Endodermal cell (in vitro differentiated cells): ENCODE measurements at regions not wholly inside any gene's neighbourhood (a gene's known extent, or its start where the extent isn't known, plus 50 kb on each side); places are given as distances from the start of the nearest gene placed in this dataset.

Experiments used
- DNase-seq: peaks from one replicate; pipeline ENCODE4 v3.0.0-alpha.2; 2017
- H3K27ac ChIP-seq: 2 replicates; pipeline ENCODE4 v1.5.1; 2013; ENCODE audit warnings: mild to moderate bottlenecking, low read depth, low read length, moderate library complexity
- H3K27me3 ChIP-seq: 2 replicates; pipeline ENCODE4 v1.6.1; 2013; ENCODE audit warnings: mild to moderate bottlenecking, low read length, moderate library complexity; ENCODE audit not compliant: insufficient read depth, control insufficient read depth, poor library complexity, severe bottlenecking
- H3K36me3 ChIP-seq: 2 replicates; pipeline ENCODE4 v1.7.0; 2013; ENCODE audit warnings: mild to moderate bottlenecking, low read length, moderate library complexity; ENCODE audit not compliant: control insufficient read depth, insufficient read depth
- H3K4me1 ChIP-seq: one replicate; pipeline ENCODE4 v1.7.0; 2013; ENCODE audit warnings: low read length; ENCODE audit not compliant: control insufficient read depth, insufficient read depth
- H3K4me3 ChIP-seq: 2 replicates; pipeline ENCODE4 v1.5.1; 2013; ENCODE audit warnings: mild to moderate bottlenecking, low read length, moderate library complexity
- H3K9ac ChIP-seq: 2 replicates; pipeline ENCODE4 v1.6.1; 2013; ENCODE audit warnings: mild to moderate bottlenecking, low read length, moderate library complexity; ENCODE audit not compliant: poor library complexity, severe bottlenecking; ENCODE audit errors: extremely low read depth
- H3K9me3 ChIP-seq: 2 replicates; pipeline ENCODE4 v1.6.1; 2013; ENCODE audit warnings: mild to moderate bottlenecking, low read length, moderate library complexity; ENCODE audit not compliant: control insufficient read depth
- H3K27ac Mint-ChIP-seq: 2 replicates; pipeline ENCODE4 v1.8.0; 2020; ENCODE audit warnings: mixed read lengths
- H3K27me3 Mint-ChIP-seq: 2 replicates; pipeline ENCODE4 v1.8.0; 2021; ENCODE audit warnings: mild to moderate bottlenecking, mixed read lengths; ENCODE audit not compliant: insufficient read depth
- H3K36me3 Mint-ChIP-seq: 2 replicates; pipeline ENCODE4 v1.8.0; 2020; ENCODE audit warnings: low read depth, mixed read lengths
- H3K4me1 Mint-ChIP-seq: 2 replicates; pipeline ENCODE4 v1.8.0; 2020; ENCODE audit warnings: mixed read lengths
- H3K4me3 Mint-ChIP-seq: 2 replicates; pipeline ENCODE4 v1.8.0; 2020; ENCODE audit warnings: mild to moderate bottlenecking, moderate library complexity, mixed read lengths
- H3K9me3 Mint-ChIP-seq: 2 replicates; pipeline ENCODE4 v1.8.0; 2020; ENCODE audit warnings: mild to moderate bottlenecking, mixed read lengths
- CTCF ChIP-seq: fragments of 200-600 bp; sonication (generic); conservative IDR thresholded peaks from 2 replicates; pipeline ENCODE4 v1.5.0; 2021; ENCODE audit warnings: antibody characterized with exemption, mild to moderate bottlenecking
- WGBS, 2 experiments: methylation state at CpG; one replicate each; pipeline versions ENCODE4 v1.1.5 to v1.1.7; 2013; ENCODE audit warnings: missing lambda C conversion rate in 2 of 2, mixed read lengths in 1 of 2; ENCODE audit not compliant: insufficient coverage in 1 of 2, insufficient read length in 1 of 2; 5-methylcytosine and 5-hydroxymethylcytosine counted together

- Mint-ChIP-seq H3K27ac (no peak overlapping the region), H3K36me3 (no peaks in the 10 kb centered on the region), H3K9me3 (peaks cover 5% of the 10 kb centered on the region), H3K4me1 (peaks cover 2% of the 10 kb centered on the region), H3K4me3 (no peak overlapping the region), H3K27me3 (peaks cover 32% of the 10 kb centered on the region)
- H3K9me3 ChIP-seq, result peaks cover 12% of the 10 kb centered on the region
- H3K9ac ChIP-seq, result no peak overlapping the region
- no peak overlapping the region for H3K4me3 ChIP-seq
- TF ChIP-seq CTCF, result no peak
- H3K36me3 ChIP-seq, result no peaks in the 10 kb centered on the region
- 83 to 87% methylated on average over 10 of the region's 10 CpGs for WGBS, 2 experiments
- H3K4me1 ChIP-seq, result peaks cover 1% of the 10 kb centered on the region
- H3K27me3 ChIP-seq, result no peaks in the 10 kb centered on the region
- no peak overlapping the region for H3K27ac ChIP-seq
- DNase-seq, result no peak
Measured at GRCh38 chr16:16917191-16917785, 538.3 kb downstream of the NPIPA7 start.

GRCh38 chr16:16923479-16923878 is 544.5 kb downstream of the NPIPA7 start:
- Mint-ChIP-seq H3K4me3 (no peak overlapping the region), H3K27me3 (peaks cover 40% of the 10 kb centered on the region), H3K27ac (no peak overlapping the region), H3K9me3 (no peaks in the 10 kb centered on the region), H3K4me1 (peaks cover 3% of the 10 kb centered on the region), H3K36me3 (no peaks in the 10 kb centered on the region)
- no peak overlapping the region for H3K27ac ChIP-seq
- H3K9ac ChIP-seq, result no peak overlapping the region
- H3K4me1 ChIP-seq, result peaks cover 3% of the 10 kb centered on the region
- DNase-seq, result no peak
- H3K4me3 ChIP-seq, result no peak overlapping the region
- no peaks in the 10 kb centered on the region for H3K36me3 ChIP-seq
- peaks cover 11% of the 10 kb centered on the region for H3K9me3 ChIP-seq
- no peaks in the 10 kb centered on the region for H3K27me3 ChIP-seq
- no peak for TF ChIP-seq CTCF

- Mint-ChIP-seq H3K27ac (no peak overlapping the region), H3K4me3 (no peak overlapping the region)
- no peak for DNase-seq
Measured at GRCh38 chr16:16924613-16925012, 545.7 kb downstream of the NPIPA7 start.

More at GRCh38 chr16:16924613-16925012, 545.7 kb downstream of the NPIPA7 start:
- WGBS, 2 experiments, result 77 to 86% methylated on average over 4 of the region's 4 CpGs
- no peak overlapping the region for H3K27ac ChIP-seq
- no peak overlapping the region for H3K9ac ChIP-seq
- Mint-ChIP-seq H3K27me3 (peaks cover 35% of the 10 kb centered on the region), H3K4me1 (peaks cover 3% of the 10 kb centered on the region), H3K9me3 (no peaks in the 10 kb centered on the region), H3K36me3 (no peaks in the 10 kb centered on the region)
- no peaks in the 10 kb centered on the region for H3K27me3 ChIP-seq
- peaks cover 11% of the 10 kb centered on the region for H3K9me3 ChIP-seq
- TF ChIP-seq CTCF, result no peak
- H3K36me3 ChIP-seq, result no peaks in the 10 kb centered on the region
- peaks cover 3% of the 10 kb centered on the region for H3K4me1 ChIP-seq
- no peak overlapping the region for H3K4me3 ChIP-seq
